HG02943 (cell line): ENCODE measurements at regions not wholly inside any gene's neighbourhood (a gene's known extent, or its start where the extent isn't known, plus 50 kb on each side); places are given as distances from the start of the nearest gene placed in this dataset.
"Not testable (repeated sequence)": the region's sequence is repeated elsewhere in the genome, so short reads cannot be mapped to it uniquely, and the experiment has no call there.

Experiments used
- ATAC-seq: cut with Tn5 transposase; IDR thresholded peaks from one replicate; pipeline ENCODE4 v1.9.1; 2021; ENCODE audit warnings: mild to moderate bottlenecking, low read depth, moderate library complexity; ENCODE audit not compliant: unreplicated experiment

DNA sequence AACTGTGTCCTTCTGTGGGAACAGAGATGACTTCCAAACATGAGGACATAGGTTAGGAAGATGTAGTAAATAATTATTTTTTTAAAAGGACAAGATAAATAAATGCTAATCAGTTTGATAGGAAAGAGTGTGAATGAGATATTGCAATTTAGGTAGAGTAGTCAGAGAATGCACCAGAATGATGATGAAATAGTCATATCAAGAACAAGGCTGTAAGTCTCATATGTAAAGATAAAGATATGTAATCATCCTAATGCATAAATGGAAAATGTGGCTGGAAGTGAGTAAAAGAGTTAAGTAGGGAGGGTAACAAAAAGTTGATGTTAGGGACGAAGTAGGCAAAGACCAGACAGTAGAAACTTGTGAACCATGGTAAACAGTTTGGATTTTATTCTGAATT lies 1041.7 kb upstream of the MIR17HG start:
- ATAC-seq, result no peak

DNA sequence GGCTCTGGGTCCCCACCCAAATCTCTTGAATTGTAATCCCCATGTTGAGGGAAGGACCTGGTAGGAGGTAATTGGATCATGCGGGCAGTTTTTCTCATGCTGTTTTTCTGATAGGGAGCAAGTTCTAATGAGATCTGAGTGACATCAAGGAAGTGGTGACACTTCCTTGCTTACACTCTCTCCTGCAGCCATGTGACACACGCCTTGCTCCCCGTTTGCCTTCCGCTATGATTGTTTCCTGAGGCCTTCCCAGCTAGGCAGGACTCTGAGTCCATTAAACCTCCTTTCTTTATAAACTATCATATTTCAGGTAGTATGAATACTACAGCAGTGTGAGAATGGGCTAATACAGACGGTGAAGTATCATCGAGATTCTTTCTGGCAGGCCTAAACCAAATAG lies 1040.4 kb upstream of the MIR17HG start:
- no peak for ATAC-seq

DNA sequence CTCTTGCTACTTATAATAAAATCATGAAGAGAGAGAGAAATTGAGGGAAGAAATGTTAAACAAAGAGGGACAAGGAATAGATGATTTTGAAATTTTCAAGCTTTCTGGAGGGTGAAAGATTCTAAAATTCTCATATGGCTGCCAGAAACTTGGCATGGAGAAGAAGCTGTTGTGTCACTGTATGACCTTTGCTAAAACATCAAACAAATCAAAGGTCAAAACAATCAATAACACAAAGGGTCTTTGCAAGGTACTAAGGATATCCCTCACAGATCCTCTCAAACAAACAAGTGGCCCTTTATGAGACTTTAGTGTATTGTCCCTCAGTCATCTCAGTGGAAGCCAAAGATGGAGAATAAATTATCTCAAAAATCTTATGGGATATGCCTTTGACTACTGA lies 1039.2 kb upstream of the MIR17HG start:
- ATAC-seq, result no peak

DNA sequence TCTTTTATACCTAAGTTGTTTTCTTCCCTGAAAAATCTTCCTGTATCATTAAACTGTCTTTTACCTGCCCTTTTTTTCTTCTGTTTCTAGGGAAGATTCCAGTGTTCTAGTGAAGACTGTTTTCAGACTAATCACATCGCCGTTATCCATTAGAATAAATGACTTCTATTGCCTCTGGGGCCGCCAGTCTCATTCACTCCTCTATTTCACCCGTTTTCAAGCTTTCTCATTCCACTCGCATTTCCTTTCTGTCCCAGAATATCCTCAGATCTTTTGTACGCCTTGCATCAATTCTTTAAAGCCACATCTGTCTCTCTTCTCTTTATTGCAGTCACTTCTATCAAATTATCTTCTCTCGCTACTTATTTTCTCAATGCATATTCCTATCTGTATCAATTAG lies 1035.6 kb upstream of the MIR17HG start:
- ATAC-seq, result no peak

DNA sequence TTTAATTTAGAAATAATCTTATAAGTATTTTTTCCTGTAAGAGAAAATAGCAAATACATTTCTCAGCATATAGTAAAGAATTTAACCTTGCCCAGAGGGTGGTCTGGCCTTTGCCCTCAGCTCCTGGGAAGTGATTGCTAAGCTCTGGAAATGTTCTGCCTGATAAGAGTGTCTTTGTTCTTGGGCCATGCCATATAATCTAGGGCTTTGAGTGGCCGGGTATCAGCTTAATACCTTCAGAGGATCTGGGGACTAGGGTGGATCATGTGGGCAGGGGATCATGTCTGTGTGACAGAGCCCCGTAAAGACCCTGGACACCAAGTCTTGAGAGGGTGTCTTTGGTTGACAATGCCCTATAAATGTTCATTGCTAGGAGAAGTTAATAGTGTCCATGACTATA lies 1032.4 kb upstream of the MIR17HG start:
- no peak for ATAC-seq

DNA sequence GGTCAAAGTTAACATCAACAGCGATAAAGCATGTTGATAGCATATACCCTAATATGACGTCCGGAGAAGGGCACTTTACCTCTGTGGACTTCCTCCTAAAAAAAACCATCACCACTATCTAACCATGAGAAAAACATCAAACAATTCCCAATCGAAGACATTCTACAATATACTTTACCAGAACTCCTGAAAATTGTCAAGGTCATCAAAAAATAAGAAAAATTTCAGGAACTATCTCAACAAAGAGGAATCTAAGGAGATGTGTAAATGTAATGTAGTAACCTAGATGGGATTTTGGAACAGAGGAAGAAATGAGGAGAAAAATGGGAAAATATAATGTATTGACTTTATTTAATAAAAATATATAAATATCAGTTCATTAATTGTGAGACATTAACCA lies 1026.8 kb upstream of the MIR17HG start:
- no peak for ATAC-seq

DNA sequence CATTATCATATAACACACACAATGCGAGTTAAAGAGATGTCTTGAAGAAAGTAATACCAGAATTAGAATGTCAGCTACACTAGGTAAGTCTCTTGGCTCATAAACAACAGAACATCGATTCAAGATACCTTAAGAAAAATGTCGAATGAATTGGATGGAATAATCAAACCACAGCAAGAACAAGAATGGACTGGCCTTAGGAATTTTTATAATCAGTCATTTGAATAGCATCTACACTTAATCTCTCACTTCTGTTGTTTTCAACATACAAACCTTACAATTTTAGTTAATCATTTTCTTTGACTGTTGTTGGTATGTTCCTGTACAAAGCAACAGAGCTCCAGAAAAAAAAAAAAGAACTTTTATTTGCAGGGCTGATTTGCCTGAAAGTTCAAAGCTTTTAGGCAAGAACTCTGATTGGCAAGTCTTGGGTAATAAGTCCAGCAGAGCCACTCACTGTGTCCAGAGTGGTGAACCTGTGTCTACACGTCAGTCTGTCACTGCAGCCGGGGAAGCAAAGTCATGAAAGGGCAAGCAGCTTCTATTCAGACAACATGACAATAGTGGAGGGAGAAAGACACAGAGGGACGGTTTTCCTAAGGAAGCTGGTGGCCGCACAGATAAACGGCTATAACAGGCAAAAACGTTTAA lies 1026.1 kb upstream of the MIR17HG start:
- no peak for ATAC-seq

DNA sequence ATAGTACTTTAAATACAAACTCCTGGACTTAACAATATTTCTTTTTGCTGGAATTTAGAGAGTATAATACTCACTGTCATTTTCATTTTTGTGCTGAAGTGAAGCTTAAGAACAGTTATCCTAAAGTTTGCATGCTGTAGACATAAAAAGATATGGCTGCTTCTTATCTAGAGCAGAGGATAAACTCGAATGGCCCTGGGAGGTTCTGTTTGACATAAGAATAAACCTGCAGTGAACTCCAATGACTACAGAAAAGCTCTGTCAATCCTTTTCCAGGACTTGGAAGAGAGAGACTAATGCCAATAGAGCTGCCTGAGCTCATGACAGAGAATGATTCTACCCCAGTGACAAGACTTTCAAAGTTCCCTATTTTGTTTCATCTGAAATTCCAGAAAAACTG lies 1017.8 kb upstream of the MIR17HG start:
- ATAC-seq, result no peak

DNA sequence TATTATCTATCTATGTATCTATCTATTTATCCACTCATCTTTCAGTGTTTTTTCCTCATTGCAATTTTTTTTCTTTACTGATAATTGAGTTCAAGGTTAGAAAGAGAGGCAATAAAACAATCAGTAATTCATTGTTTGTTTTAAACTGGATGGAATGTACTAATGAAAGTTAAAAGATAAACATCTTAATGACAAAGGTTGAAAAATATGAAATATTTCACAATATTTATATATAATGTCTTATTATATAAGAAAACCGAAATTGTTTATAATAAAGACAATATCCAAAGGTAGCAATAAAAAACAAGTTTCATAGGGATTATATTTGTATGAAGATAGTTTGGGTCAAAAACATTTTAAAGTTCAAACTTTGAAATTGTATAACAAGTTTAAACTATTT lies 1015.5 kb upstream of the MIR17HG start:
- no peak for ATAC-seq

DNA sequence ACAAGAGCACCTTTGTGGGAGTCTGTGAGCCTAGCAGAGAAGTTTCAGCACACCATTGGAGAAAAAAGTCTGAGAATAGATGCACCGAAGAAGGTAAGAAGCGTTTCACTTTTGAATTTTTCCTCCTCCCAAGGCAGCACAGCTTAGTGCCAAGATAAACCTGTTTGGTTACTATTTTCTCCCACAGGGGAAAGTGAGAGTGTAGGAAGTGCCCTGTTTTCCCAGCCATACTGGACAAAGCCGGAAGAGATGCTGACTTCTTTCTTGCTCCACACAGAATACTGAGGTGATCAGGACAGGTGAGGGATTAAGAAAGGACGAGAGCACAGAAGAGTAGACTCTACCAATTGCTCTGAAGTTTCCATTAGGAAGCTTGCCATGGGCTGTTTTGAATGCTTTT lies 1011.0 kb upstream of the MIR17HG start:
- no peak for ATAC-seq

DNA sequence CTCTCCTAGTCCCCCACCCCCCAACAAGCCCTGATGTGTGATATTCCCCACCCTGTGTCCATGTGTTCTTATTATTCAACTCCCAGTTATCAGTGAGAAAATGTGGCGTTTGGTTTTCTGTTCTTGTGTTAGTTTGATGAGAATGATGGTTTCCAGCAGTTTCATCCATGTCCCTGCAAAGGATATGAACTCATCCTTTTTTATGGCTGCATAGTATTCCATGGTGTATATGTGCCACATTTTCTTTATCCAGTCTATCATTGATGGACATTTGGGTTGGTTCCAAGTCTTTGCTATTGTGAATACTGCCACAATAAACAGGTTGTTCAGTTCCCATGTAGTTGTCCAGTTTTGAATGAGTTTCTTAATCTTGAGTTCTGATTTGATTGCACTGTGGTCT lies 1006.1 kb upstream of the MIR17HG start:
- not testable (repeated sequence) for ATAC-seq

DNA sequence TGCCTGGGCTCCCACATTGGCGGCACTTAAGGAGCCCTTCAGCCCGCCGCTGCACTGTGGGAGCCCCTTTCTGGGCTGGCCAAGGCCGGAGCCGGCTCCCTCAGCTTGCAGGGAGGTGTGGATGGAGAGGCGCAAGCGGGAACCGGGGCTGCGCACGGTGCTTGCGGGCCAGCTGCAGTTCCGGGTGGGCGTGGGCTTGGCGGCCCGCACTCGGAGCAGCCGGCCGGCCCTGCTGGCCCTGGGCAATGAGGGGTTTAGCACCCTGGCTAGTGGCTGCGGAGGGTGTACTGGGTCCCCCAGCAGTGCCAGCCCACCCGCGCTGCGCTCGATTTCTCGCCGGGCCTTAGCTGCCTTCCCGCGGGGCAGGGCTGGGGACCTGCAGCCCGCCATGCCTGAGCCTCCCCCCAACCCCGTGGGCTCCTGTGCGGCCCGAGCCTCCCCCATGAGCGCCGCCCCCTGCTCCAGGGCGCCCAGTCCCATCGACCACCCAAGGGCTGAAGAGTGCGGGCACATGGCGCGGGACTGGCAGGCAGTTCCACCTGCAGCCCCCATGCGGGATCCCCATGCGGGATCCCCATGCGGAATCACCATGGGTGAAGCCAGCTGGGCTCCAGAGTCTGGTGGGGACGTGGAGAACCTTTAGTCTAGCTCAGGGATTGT lies 998.9 kb upstream of the MIR17HG start:
- not testable (repeated sequence) for ATAC-seq

DNA sequence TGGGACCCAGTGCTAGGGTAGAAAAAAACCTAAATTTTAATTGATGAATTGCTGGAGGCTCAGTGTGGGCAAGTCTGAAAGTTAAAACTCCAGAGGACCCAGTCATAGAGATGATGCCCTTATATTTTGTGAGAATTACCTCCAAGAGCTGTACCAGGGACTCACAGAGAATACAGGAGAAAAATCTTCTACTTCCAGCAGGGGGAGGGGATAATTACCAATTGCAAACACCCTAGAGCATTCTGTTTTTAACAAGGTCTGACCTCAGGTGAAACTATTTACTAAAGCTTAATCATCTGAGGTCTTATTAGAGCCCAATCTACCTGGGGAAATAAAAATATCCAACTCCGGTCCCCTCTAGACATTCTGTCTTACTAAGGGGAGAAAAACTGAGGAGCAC lies 994.7 kb upstream of the MIR17HG start:
- no peak for ATAC-seq

DNA sequence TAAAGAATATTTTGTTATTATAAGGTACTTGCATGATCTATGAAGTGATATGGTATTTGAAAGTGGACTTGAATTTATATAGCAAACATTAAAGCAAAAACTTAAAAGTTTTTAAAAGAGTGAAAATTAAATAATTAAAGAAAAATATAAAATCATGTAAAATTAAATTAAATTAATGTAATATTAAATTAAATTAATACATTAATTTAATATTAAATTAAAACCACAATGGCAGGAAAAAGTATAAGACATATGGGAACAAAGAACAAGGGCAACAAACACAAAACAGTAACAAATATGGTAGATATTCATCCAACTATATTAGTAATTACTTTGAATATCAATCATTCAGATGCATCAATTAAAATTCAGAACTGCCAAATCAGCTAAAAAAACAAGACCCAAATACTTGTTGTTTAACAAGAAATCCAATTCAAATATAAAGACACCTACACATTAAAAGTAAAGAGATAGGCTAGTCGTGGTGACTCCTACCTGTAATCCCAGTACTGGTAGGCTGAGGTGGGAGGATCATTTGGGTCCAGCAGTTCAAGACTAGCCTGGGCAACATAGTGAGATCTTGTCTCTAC lies 992.2 kb upstream of the MIR17HG start:
- ATAC-seq, result no peak

DNA sequence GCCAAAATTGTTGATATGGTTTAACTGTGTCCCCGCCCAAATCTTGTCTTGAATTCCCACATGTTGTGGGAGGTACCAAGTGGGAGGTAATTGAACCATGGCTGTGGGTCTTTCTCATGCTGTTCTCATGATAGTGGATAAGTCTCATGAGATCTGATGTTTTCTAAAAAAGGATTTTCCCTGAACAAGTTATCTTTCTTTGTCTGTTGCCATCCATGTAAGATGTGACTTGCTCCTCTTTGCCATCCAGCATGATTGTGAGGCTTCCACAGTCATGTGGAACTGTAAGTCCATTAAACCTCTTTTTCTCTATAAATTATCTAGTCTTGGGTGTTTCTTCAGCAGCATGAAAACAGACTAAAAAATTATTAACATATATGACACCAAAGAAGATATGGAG lies 986.7 kb upstream of the MIR17HG start:
- no peak for ATAC-seq

DNA sequence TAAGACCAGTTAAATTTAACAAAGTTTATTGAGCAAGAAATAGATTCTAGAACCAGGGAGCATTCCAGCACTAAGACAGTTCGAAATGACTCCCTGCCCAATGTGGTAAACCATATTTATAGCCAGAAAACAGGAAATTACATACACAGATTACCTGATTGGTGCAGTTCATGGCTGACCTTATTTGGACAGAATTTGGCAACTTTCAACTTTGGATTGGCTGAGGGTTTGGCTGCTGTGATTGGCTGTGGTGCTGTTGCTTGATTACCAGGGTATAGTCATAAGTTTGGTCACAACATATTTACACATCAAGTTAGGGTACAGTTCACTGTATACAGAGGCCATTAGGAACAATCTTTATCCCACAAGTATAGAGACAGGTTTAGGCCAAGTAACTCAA lies 984.8 kb upstream of the MIR17HG start:
- no peak for ATAC-seq

DNA sequence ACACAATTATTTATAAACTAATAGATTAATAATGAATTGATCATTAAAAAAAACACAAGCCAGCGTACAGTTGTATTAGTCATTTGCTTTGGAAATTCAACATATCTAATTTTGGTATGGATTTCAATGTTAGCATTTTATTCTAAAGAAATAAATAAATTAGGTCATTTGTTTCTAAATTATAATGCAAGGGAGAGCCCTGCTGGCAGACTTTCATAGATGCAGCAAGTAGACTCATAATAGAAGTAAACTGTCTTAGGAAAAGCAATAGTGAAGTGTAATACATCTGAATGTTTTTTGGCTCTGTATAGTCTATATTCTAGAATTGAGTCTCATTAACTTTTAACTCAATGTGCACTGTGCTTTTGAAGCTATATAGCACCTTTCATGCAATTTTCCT lies 982.4 kb upstream of the MIR17HG start:
- no peak for ATAC-seq

DNA sequence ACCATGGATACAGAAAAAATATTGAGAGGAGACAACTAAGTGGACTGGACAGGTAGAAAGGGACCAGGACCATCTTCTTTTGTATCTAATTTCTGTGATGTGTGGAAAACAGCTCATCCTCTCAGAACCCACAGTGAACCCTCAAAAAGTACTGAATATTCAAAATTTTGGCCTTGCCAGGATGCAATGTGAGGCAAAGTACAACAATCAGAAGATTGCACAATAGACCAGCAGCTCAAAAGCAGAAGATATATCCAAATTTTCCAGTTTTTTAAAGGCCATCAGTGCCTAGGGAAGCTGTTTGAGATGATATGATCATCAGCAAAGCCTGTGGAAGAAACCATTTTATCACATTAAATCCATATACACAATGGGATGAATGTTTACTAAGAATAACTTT lies 973.3 kb upstream of the MIR17HG start:
- ATAC-seq, result no peak

DNA sequence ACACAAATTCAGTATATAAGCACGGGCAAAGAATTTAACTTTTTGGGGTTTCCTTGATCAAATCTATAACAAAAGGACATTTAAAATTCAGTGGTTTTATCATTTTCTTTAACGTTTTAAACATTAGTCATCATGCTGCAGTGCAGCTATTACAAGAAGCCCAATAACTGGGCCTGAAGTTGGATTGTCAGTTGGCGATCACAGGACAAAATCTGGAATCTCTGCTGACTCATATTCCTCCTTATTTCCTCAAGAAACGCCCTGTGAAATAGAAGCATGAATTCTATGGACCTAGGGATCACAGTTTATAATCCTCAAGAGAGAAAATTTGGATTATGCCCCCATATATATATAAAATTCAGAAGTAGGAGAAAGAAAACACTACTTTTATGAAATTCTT lies 971.6 kb upstream of the MIR17HG start:
- ATAC-seq, result no peak

DNA sequence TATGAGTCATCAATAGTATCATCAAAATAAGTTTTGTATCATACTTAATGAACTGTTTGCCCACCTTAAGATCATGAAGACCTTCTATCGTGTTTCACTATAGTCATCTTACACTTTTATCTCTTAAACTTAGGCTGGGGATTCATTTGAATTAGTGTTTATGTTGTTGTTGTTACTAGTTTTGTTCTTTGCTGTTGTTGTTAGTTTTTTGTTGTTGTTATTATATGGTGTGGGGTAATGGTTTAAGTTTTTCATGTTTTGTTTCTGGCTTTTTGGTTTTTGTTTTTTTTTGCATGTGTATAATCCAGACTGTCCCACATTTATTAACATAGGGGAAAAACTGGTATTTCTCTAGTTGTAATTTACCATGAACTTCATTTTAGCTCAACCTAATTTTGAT lies 965.1 kb upstream of the MIR17HG start:
- ATAC-seq, result no peak

DNA sequence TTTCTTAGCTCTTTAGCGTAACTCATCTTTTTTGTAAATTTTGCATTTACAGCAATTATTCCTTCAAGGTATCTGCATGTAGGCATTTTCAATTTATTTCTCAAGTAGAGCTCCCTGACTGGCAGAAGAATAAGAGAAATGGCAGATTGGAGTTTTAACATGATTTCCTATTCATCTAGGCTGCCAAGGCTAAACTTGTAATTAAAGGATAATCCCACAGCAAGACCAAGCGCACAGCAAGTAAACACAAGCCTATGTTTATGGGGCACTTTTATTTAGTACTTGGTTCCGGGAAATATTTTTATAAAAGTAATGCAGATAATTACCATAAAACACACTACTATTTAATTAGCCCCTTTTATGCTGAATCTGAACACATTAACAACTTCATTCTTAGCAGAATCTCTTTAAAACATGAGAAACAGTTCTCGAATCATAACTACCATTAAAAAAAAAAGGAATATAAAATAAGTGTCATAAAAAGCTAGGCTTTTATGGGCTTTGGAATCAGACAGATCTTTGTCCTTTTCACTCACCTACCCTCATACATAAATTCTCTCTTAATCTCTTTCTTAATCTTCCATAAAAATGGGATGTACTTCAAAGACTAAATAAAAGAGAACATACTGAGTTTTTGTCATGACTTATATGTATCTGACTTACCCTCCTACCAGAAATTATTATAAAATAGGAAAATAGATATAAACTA lies 961.6 kb upstream of the MIR17HG start:
- no peak for ATAC-seq
